ENCODE measurements at regions not wholly inside any gene's neighbourhood (a gene's known extent, or its start where the extent isn't known, plus 50 kb on each side); places are given as distances from the start of the nearest gene placed in this dataset.

DNA sequence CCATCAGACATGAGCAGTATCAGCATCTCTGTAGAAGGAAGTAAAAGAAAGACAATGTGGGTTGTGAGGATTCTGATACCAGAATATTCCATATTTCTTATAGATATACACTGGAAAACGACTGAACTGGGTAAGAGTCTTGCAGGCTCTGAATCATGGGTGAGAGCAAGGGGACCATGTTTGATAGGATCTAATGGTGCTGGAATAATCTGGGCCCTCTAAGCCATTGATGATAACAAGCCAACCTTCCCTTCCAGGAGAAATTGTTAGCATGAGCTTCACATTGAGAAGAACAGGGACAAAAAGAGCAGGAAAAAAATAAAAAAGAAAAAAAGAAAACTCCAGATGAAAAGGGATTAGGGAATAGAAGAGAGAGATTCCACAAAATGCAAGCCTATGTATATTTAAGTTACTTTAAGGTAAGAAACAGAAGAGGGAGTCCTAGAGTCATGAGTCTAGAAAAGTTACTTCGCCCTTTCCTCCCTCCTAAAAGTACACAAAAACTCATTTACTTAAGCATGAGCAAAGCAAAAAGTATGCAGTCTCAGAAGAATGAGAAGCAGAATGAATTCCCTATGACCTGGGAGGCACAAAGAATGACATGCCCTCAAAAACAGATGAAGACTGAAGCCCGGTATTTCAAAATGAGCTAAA is 181.9 kb downstream of the TMEM26 start:
- Histone ChIP-seq H3K9me2 (replicated peaks; ENCODE audit: insufficient read depth) (no peaks in the 10 kb centered on the region), H2AFZ (no peak overlapping the region), H3K79me2 (no peaks in the 10 kb centered on the region), H3K4me2 (no peak overlapping the region), H4K20me1 (ENCODE audit: insufficient read depth, poor library complexity, severe bottlenecking) (no peaks in the 10 kb centered on the region), H3K9me3 (ENCODE audit: low read depth) (no peaks in the 10 kb centered on the region), H3K4me1 (ENCODE audit: insufficient read depth) (no peaks in the 10 kb centered on the region), H3K4me3 (no peak overlapping the region), H3K27ac (peak overlapping the region; percentile 21), H3K27me3 (no peaks in the 10 kb centered on the region), H3K36me3 (replicated peaks; ENCODE audit: insufficient read depth, low read depth) (no peaks in the 10 kb centered on the region)
- DNase-seq (ENCODE audit: low spot score): peak; percentile 61
- 41% methylated on average over 3 of the region's 3 CpGs for WGBS (ENCODE audit: low lambda C conversion rate, missing lambda C conversion rate)
- TF ChIP-seq EZH2 (IDR thresholded peaks at IDR 0.05; ENCODE audit: borderline replicate concordance): no peak
- TF ChIP-seq, protein P1, sequence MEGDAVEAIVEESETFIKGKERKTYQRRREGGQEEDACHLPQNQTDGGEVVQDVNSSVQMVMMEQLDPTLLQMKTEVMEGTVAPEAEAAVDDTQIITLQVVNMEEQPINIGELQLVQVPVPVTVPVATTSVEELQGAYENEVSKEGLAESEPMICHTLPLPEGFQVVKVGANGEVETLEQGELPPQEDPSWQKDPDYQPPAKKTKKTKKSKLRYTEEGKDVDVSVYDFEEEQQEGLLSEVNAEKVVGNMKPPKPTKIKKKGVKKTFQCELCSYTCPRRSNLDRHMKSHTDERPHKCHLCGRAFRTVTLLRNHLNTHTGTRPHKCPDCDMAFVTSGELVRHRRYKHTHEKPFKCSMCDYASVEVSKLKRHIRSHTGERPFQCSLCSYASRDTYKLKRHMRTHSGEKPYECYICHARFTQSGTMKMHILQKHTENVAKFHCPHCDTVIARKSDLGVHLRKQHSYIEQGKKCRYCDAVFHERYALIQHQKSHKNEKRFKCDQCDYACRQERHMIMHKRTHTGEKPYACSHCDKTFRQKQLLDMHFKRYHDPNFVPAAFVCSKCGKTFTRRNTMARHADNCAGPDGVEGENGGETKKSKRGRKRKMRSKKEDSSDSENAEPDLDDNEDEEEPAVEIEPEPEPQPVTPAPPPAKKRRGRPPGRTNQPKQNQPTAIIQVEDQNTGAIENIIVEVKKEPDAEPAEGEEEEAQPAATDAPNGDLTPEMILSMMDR (IDR thresholded peaks at IDR 0.05; ENCODE audit: poor library complexity): peak; percentile 40

DNA sequence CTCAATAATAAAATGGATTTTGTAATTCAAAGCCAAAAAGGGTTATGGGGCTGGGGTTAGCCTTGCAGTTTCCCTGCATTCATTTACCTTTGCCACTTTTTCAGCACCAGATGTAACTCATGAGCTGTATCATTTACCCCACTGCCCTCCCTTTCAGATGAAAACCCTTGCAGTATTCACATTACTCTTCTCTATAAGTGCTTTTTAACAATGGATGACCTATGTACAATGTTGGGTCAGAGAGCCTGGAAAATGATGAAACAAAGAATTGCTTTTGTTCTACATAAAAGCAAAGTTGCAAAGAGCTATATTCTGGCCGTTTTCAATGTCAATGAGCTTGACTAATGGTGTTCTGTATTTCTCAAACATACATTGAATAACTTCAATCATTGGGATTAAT is 189.7 kb downstream of the TMEM26 start:
- Histone ChIP-seq H2AFZ (no peak overlapping the region), H3K4me2 (no peak overlapping the region), H3K4me1 (ENCODE audit: insufficient read depth) (no peaks in the 10 kb centered on the region), H3K9me3 (ENCODE audit: low read depth) (no peaks in the 10 kb centered on the region), H3K36me3 (replicated peaks; ENCODE audit: insufficient read depth, low read depth) (no peaks in the 10 kb centered on the region), H4K20me1 (ENCODE audit: insufficient read depth, poor library complexity, severe bottlenecking) (no peaks in the 10 kb centered on the region), H3K27ac (no peak overlapping the region), H3K4me3 (no peak overlapping the region), H3K9me2 (replicated peaks; ENCODE audit: insufficient read depth) (no peaks in the 10 kb centered on the region), H3K27me3 (no peaks in the 10 kb centered on the region), H3K79me2 (no peaks in the 10 kb centered on the region)
- TF ChIP-seq EZH2 (IDR thresholded peaks at IDR 0.05; ENCODE audit: borderline replicate concordance): no peak
- TF ChIP-seq, protein P1 (IDR thresholded peaks at IDR 0.05; ENCODE audit: poor library complexity): no peak
- no peak for TF ChIP-seq EZH2phosphoT487 (IDR thresholded peaks at IDR 0.05; ENCODE audit: low read depth, severe bottlenecking, unreplicated experiment)
- no peak for DNase-seq (ENCODE audit: low spot score)
- 80% methylated on average over 1 of the region's 1 CpG for WGBS (ENCODE audit: low lambda C conversion rate, missing lambda C conversion rate)

DNA sequence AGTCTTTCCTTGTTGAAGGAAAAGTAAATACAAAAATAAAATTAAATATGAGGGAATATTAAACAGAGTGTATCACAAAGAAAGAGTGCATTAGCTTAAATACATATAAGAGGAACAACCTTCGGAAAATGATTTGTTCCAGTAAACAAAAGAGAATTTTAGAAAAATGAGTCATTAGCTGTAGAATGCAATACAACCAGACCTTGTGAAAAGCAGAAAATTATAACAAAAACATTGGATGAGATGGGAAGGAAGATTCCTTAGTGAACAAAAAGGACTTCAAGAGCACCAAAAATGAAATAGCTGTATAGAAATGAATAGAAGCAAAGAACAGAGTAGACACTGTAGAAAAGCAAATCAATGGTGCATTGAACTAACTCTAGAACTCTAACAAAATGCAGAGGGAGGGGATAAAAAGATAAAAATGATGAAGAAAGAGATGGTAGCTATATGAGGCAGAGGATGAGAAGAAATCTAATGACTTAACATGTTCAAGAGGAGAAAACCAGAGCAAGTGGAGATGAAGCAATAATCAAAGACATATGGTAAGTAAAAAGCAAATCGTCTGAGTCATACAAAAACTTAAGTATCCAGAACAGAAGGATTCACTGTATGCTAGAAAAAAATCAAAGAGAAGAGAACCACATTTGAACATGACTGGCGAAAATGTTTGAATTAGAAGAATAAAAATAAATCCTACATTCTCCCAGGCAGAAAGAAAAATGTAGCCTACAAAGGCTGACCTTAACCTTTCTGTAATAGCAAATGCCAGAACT is 190.5 kb downstream of the TMEM26 start:
- no peak for DNase-seq (ENCODE audit: low spot score)
- no peaks in the 10 kb centered on the region for H3K79me2 ChIP-seq
- H3K4me1 ChIP-seq (ENCODE audit: insufficient read depth): no peaks in the 10 kb centered on the region
- H3K9me2 ChIP-seq (replicated peaks; ENCODE audit: insufficient read depth): no peaks in the 10 kb centered on the region
- no peaks in the 10 kb centered on the region for H3K36me3 ChIP-seq (replicated peaks; ENCODE audit: insufficient read depth, low read depth)
- H3K4me2 ChIP-seq: no peak overlapping the region
- H3K9me3 ChIP-seq (ENCODE audit: low read depth): no peaks in the 10 kb centered on the region
- H2AFZ ChIP-seq: no peak overlapping the region
- no peak overlapping the region for H3K27ac ChIP-seq
- H3K27me3 ChIP-seq: no peaks in the 10 kb centered on the region
- TF ChIP-seq EZH2 (IDR thresholded peaks at IDR 0.05; ENCODE audit: borderline replicate concordance) (no peak), EZH2phosphoT487 (IDR thresholded peaks at IDR 0.05; ENCODE audit: low read depth, severe bottlenecking, unreplicated experiment) (no peak)
- TF ChIP-seq, protein P1 (IDR thresholded peaks at IDR 0.05; ENCODE audit: poor library complexity): no peak
- 62% methylated on average over 3 of the region's 3 CpGs for WGBS (ENCODE audit: low lambda C conversion rate, missing lambda C conversion rate)
- H4K20me1 ChIP-seq (ENCODE audit: insufficient read depth, poor library complexity, severe bottlenecking): no peaks in the 10 kb centered on the region
- no peak overlapping the region for H3K4me3 ChIP-seq
